Prostate gland (tissue), 2 donors: ENCODE measurements at regions not wholly inside any gene's neighbourhood (a gene's known extent, or its start where the extent isn't known, plus 50 kb on each side); places are given as distances from the start of the nearest gene placed in this dataset.

ENCODE experiments used
- DNase-seq: peaks from one replicate; pipeline ENCODE4 v3.0.0-alpha.2; 2019; ENCODE audit warnings: low spot score
- H3K27ac ChIP-seq, 2 donors: fragments of 200-600 bp; sonication (generic); 2 replicates each; pipeline ENCODE4 v1.5.1; 2017 to 2019
- H3K27me3 ChIP-seq: fragments of 200-600 bp; sonication (generic); replicated peaks from 2 replicates; pipeline ENCODE4 v1.5.1; 2019; ENCODE audit not compliant: insufficient read depth
- H3K36me3 ChIP-seq, 2 donors: fragments of 200-600 bp; sonication (generic); 1 replicate in 1 of 2; 2 replicates in 1 of 2; pipeline versions ENCODE4 v1.5.1 to v1.8.1; 2017 to 2019
- H3K4me1 ChIP-seq: fragments of 200-600 bp; sonication (generic); replicated peaks from 2 replicates; pipeline ENCODE4 v1.5.1; 2019
- H3K4me3 ChIP-seq, 2 donors: fragments of 200-600 bp; sonication (generic); 2 replicates each; pipeline ENCODE4 v1.5.1; 2017 to 2019
- H3K9me3 ChIP-seq: fragments of 200-600 bp; sonication (generic); 2 replicates; pipeline ENCODE4 v1.5.1; 2017
- CTCF ChIP-seq, 4 experiments: fragments of 200-600 bp in 2 of 4; fragments of 450-650 bp in 2 of 4; sonication (generic) in 2 of 4; IDR thresholded peaks; 1 replicate in 3 of 4; 2 replicates in 1 of 4; pipeline ENCODE4 v1.5.1; 2016 to 2019; ENCODE audit warnings: antibody characterized with exemption in 4 of 4, mild to moderate bottlenecking in 2 of 4, moderate library complexity in 2 of 4
- POLR2A ChIP-seq: fragments of 450-650 bp; IDR thresholded peaks from one replicate; pipeline ENCODE4 v1.6.1; 2016; ENCODE audit warnings: antibody characterized with exemption, mild to moderate bottlenecking
- POLR2AphosphoS5 ChIP-seq: sonication (generic); formaldehyde crosslinking; IDR thresholded peaks from one replicate; pipeline ENCODE4 v1.6.1; 2017; ENCODE audit warnings: antibody characterized with exemption
- WGBS: methylation state at CpG from one replicate; pipeline ENCODE4 v1.1.5; 2018; 5-methylcytosine and 5-hydroxymethylcytosine counted together
- intact Hi-C: fragments of 100-400 bp; cut with DNase I; formaldehyde crosslinking; loops from one replicate; pipeline ENCODE4 v1.14.2; 2022

- intact Hi-C loops = no loop called here
Measured at GRCh38 chr16:65406933-65407332, 285.1 kb upstream of the CDH11 start.

GRCh38 chr16:65406116-65406515 lies 284.3 kb upstream of the CDH11 start:
- intact Hi-C loops = no loop called here
- 84% methylated on average over 4 of the region's 4 CpGs for WGBS
- H3K36me3 ChIP-seq = no peaks in the 10 kb centered on the region
- no peak overlapping the region for H3K27ac ChIP-seq
- TF ChIP-seq CTCF (IDR thresholded peaks at IDR 0.05) (no peak), POLR2AphosphoS5 (no peak), POLR2A (no peak)
- no peaks in the 10 kb centered on the region for H3K4me1 ChIP-seq
- no peaks in the 10 kb centered on the region for H3K9me3 ChIP-seq
- no peak for DNase-seq
- no peak overlapping the region for H3K4me3 ChIP-seq
- no peaks in the 10 kb centered on the region for H3K27me3 ChIP-seq

More at GRCh38 chr16:65406933-65407332, 285.1 kb upstream of the CDH11 start:
- H3K4me3 ChIP-seq = no peak overlapping the region
- no peak overlapping the region for H3K27ac ChIP-seq
- no peaks in the 10 kb centered on the region for H3K36me3 ChIP-seq
- no peaks in the 10 kb centered on the region for H3K9me3 ChIP-seq
- DNase-seq = no peak
- WGBS = 72% methylated on average over 4 of the region's 4 CpGs
- H3K27me3 ChIP-seq = no peaks in the 10 kb centered on the region
- no peak for TF ChIP-seq POLR2A
- TF ChIP-seq CTCF (IDR thresholded peaks at IDR 0.05) = no peak
- no peak for TF ChIP-seq POLR2AphosphoS5
- no peaks in the 10 kb centered on the region for H3K4me1 ChIP-seq

GRCh38 chr16:65394281-65394680 lies 272.4 kb upstream of the CDH11 start:
- H3K27me3 ChIP-seq = no peaks in the 10 kb centered on the region
- H3K4me1 ChIP-seq = no peaks in the 10 kb centered on the region
- TF ChIP-seq POLR2A (no peak), CTCF (IDR thresholded peaks at IDR 0.05) (no peak), POLR2AphosphoS5 (no peak)
- DNase-seq = no peak
- no peaks in the 10 kb centered on the region for H3K36me3 ChIP-seq
- no peak overlapping the region for H3K27ac ChIP-seq
- intact Hi-C loops = no loop called here
- no peak overlapping the region for H3K4me3 ChIP-seq
- WGBS = 76% methylated on average over 6 of the region's 6 CpGs
- no peaks in the 10 kb centered on the region for H3K9me3 ChIP-seq

GRCh38 chr16:65392806-65393565 lies 271.1 kb upstream of the CDH11 start:
- Histone ChIP-seq H3K36me3 (no peaks in the 10 kb centered on the region), H3K4me3 (no peak overlapping the region), H3K9me3 (no peaks in the 10 kb centered on the region), H3K27ac (no peak overlapping the region), H3K27me3 (no peaks in the 10 kb centered on the region), H3K4me1 (no peaks in the 10 kb centered on the region)
- WGBS = 87% methylated on average over 13 of the region's 13 CpGs
- intact Hi-C loops = no loop called here
- DNase-seq = no peak
- TF ChIP-seq POLR2A = no peak
- no peak for TF ChIP-seq POLR2AphosphoS5
- no peak for TF ChIP-seq CTCF (IDR thresholded peaks at IDR 0.05)

GRCh38 chr16:65388592-65388991 lies 266.7 kb upstream of the CDH11 start:
- Histone ChIP-seq H3K4me1 (no peaks in the 10 kb centered on the region), H3K4me3 (no peak overlapping the region), H3K27me3 (no peaks in the 10 kb centered on the region), H3K36me3 (no peaks in the 10 kb centered on the region), H3K9me3 (no peaks in the 10 kb centered on the region), H3K27ac (no peak overlapping the region)
- DNase-seq = no peak
- intact Hi-C loops = no loop called here
- TF ChIP-seq POLR2AphosphoS5 = no peak
- no peak for TF ChIP-seq CTCF (IDR thresholded peaks at IDR 0.05)
- TF ChIP-seq POLR2A = no peak
